HTR-8/SVneo (cell line): ENCODE measurements at regions not wholly inside any gene's neighbourhood (a gene's known extent, or its start where the extent isn't known, plus 50 kb on each side); places are given as distances from the start of the nearest gene placed in this dataset.

Experiments used
- DNase-seq: peaks from one replicate; pipeline ENCODE4 v3.0.0; 2011; ENCODE audit warnings: low spot score, mixed read lengths; ENCODE audit not compliant: insufficient read length
- FAIRE-seq: peaks from 2 replicates; lab custom pipeline; 2011; peaks lifted over from hg19 to GRCh38; lab: Jason Lieb, UNC

DNA sequence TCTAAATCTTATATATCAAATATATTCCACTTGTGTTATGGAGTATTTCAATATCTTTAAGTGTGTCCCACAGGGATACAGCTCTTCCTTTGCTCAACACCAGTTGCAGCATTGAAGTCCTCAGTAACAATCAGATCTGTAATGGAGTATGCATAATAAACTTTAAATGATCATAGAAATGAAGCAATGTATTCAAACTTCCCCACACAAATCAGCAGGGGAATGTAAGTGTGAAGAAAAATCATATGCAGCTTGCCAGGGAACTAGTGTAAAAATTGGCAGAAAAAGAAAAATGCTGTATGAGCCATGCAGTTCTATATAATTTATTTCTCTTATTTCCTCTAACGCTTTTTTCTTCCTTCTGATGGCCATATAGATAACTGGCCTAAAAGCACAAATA is 444.3 kb upstream of the VSTM2A start:
- FAIRE-seq = no peak

DNA sequence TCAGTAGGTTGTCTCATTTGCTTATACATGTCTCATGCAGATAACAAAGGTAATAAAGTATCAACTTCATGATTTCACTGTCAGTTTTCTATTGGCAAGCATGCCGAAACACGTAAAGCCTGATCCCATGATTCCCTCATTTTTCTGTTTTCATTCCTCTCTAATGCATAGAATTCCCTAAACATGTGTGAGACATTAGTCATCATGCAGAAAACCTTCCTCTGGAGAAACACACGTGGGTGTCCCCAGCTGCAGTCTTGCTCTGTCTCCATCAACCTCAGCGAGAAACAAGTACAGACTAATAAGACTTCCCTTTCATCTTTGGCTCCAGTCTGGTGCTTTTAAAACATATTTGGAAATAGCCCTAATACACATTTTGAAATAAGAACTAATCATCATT is 432.7 kb upstream of the VSTM2A start:
- DNase-seq (no peak), FAIRE-seq (no peak)

More for the DNA sequence above, 444.3 kb upstream of the VSTM2A start:
- DNase-seq = no peak

DNA sequence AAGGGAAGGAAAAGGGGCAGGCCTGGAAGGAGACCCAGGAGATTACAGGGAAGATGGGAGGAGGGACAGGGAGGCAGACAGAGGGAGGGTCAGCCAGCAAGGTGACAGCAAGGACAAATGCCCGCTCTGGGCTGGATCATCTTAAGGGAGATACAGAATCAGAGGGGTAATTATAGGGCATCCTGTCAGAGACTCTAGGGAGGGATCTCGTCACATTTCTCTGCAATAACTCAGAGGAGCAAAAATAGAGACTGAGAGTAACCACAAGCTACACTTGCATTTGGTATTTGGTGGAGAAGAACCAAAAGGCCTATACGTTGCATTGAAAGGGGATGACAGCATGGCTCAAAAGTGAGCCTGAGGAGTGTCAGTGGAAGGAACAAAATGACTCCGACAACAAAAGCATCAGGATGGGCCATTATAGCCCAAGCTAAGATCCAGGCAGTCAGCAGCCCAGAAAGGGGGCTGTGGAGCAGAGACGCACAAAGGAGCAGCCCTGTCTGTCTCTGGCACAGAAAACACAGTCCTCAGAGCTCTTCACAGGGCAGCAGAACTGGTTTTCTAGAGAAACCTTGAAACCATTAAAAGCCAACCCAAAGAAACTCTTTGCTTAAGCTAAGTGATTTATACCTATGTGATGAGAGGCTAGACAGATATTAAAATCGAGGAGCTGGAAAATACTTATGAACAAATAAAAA is 430.2 kb upstream of the VSTM2A start:
- DNase-seq (no peak), FAIRE-seq (no peak)

DNA sequence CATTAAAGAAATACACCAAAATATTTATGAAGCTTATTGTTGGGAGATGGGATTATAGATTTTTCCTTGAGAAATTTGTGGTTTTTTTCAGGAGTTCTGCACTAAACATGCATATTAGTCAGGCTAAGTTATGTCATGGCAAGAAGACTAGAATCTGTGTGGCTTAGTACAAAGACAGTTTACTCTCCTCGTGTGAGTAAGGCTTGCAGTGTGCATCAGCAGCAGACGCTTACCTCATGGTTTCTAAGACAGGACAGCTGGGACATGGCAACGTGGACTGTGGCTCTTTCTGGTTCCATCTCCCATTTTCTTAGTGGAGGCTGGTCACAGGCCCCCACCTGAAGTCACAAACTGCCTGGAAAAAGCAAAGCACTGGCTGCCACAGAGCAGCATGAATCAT is 429.6 kb upstream of the VSTM2A start:
- FAIRE-seq (no peak), DNase-seq (no peak)

DNA sequence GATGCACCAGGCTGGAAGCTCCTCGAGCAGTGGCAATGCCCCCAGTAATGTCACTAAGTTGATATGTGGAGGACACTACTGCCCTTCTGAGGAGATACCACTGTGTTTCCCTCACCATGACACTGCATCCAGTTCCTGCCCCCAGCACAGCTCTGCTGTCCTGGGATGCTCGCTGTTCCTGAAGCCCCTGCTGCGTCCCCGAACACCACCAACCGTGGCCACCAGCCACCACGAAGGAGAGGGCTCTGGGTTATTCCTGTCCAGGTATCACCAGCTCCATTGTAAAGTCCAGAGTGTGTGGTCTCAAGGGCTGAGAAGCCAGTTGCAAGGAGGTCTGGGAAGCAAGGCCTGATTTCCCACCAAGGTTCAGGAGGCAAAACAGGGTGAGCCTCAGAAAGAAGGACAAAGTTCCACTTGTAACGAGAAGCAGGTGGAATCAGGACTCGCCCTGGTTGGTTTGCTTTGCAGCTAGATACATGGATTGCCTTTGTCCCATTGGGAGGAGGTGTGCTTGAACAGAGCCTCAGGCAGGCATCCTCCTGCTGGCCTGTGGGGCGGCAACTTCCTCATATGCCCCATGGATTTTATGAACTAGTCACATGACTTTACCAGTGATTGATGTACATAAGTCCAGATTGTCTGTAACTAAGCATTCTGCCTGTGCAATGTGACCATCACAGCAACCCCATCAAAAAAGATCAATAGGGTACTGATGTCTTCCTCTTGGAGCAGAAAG is 427.0 kb upstream of the VSTM2A start:
- no peak for FAIRE-seq

DNA sequence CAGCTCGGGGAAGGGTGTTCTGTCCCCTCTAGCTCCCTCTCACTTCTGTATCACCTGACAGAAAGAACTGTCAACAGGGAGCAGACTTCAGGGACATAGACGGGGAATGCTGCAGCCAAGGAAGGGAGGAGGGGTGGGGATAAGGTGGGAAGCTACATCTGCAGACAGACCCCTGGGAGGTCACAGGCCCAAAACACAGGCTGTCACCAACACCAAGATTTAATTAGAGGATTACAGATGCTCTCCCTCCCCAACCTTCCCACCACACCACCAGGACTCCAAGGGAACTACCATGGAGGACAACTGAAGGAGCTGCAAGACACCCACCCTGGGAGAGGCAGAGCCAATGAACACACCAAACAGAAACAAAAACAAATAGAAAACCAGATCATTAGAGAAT is 425.2 kb upstream of the VSTM2A start:
- no peak for DNase-seq
- FAIRE-seq = no peak

More for the DNA sequence above, 427.0 kb upstream of the VSTM2A start:
- DNase-seq = no peak

DNA sequence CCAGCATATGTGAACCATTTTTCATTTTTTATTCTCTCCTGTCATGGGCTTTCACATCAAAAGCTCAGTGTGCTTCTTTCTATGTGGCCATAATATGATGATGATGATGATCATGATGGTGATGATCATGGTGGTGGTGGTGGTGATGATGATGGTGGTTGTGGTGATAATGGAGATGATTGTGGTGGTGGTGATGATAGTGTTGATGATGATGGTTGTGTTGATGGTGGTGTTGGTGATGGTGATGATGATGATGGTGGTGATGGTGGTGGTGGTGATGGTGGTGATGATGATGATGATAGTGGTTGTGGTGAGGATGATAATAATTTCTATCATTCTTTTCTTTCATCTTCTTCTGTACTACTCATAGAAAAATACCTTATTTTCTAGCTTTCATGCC is 413.1 kb upstream of the VSTM2A start:
- no peak for DNase-seq
- peak; percentile 69 for FAIRE-seq

DNA sequence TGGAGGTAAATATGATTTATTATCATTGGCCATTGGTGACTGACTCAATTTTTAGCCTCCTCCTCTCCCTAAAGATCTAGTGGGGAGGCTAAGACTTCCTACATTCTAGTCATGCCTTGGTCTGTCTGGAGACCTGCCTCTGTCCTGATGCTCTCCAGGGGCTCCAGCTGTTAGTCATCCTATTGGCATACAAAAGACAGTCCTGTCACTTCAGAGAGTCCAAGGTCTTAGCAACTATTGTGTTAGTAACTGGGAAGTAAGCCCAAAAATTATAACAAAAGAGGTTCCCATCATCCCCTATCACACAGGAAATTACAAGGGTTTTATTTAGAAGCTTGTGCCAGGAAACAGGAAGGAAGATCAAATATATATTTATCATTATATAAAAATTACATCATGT is 400.6 kb upstream of the VSTM2A start:
- no peak for DNase-seq
- FAIRE-seq = no peak

DNA sequence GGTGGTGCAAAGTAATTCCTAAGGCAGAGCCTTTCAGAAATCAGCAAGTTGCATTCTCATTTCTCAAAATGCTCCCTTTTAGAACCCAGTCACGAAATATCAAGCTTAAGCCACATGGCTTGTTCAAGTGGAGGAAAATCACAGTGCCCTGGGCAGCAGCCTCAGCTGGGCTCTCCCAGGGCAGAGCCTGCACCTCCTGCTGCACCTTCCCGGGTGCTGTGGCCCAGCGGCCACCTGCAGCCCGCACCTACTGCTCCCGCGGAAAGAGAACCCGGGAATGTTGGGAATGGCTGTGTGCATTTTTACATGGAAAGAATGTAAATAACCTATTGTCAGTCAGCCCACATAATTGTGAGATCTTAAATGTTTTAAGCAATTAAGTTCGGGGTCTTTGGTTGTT is 396.5 kb upstream of the VSTM2A start:
- DNase-seq (no peak), FAIRE-seq (no peak)

DNA sequence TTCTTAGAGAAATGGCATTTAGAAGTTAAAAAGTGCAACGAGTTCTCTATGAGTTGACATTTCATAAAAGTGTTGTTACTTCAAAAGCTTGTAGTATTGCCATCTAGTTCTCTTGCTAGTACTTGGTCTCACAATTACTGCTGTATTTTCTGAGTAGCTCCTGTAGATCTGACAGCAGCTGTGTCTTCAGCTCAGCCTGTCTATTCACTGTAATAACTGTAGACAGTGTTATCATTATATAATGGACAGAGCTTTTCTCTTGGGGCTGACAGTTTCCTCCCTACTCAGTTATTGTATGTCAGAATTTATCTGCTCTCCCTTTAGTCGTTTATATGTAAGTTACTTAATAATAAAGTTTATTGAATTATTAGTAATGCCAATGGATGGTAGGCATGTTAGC is 388.7 kb upstream of the VSTM2A start:
- no peak for DNase-seq
- no peak for FAIRE-seq

DNA sequence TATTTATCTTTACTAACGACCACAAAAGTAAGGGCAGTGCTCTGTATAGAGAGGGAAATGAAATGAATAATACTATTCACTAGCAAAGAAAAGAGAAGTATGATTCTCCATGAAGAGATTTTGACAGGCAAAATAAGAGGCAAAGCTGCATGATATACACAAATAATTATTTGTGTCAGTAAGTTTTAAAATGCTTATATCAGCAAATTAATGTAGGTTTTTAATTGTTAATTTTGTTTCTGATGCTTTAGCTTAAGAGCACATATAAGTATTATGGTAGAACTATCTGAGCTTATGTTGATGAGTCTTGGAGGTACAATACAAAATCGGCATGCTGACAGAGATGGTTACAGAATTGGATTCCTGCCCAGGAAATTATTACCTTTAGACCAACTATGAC is 383.1 kb upstream of the VSTM2A start:
- DNase-seq (no peak), FAIRE-seq (no peak)

DNA sequence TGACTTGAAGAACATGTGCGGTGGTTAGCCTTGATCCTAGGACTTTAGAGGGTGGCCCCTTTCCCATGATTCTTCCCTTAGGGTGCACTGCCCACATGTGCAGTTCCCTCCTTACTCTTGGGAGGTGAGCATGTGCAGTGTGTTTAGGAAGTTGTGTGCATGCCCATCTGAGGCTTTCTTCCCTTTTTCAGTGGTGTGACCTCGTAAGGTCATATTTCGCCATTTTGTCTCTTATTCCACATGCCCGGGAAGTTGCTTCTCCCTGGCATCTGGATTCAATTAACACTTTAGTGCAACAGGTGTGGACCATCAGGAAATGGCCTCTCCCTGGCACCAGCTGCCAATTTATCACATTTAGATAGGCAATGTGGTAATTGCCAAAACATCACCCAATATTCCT is 380.6 kb upstream of the VSTM2A start:
- DNase-seq (no peak), FAIRE-seq (no peak)

DNA sequence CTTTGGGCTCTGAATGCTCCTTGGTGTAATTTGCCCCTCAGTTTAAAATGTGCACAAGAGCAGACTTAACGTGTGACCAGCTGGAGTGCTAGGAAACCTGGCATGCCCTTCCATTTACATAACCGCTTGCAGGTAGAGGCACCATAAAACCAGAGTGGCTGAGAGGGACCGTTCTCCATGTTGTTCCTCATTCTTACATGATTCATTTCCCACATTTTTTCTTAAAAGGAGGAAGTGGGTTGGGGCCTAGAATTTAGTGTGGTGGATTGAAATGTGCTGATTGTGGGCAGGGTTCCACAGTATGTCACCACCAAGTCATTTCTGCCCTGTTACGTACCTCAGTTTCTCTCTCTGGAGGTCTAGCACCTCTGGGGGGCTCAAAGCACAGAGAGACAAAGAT is 375.8 kb upstream of the VSTM2A start:
- FAIRE-seq (no peak), DNase-seq (no peak)

DNA sequence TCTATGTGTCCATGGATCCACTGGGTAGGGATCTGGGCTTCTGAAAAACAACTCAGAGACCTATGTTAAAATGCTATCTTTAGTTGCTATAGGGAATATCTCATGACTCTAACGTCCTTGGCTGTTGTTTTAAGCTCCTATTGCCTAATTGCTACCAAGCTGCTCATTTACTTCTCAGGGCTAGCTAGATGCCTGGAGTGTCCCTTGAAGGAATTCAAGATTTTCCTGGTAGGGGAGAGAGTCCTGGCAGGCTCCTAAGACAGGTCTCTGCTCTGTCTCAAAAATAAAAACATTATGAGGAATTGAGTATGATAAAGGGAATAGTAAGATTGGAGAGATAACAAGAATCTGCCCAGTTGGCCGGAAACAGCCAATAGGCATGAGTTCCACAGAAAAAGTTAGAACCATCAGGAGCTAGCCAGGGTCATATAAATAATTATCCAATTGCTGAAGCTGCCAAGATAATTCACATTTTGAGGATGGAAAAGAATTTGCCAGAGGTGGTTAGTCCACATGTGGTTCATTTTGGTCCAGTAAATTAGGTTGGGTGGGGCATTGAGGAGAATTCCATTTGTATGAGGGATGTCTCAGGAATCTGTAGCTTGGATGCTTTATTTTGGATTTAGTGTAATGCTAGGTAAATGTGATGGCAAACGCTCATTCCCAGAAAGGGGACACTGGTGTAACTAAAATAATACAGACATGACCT is 362.7 kb upstream of the VSTM2A start:
- no peak for FAIRE-seq
- DNase-seq = no peak

DNA sequence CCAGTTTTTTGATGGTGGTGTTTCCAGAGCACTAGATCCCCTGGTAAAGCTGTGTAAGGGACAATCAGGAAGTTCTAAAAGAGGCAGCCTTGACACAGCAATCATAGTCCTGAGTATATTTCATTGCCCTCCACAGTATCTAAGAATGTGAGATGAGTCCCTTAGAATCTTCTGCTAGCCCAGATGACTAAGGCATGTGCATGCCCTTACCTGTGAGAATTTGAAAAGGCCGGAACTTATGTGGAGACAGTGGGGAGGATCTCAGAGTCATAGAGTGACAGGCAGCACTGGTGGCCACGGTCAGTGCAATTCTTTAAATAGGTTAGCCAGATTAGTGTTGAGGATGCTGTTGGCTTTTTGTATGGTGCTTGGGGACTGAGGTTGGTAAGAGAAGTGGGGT is 361.4 kb upstream of the VSTM2A start:
- DNase-seq = no peak
- FAIRE-seq = no peak

DNA sequence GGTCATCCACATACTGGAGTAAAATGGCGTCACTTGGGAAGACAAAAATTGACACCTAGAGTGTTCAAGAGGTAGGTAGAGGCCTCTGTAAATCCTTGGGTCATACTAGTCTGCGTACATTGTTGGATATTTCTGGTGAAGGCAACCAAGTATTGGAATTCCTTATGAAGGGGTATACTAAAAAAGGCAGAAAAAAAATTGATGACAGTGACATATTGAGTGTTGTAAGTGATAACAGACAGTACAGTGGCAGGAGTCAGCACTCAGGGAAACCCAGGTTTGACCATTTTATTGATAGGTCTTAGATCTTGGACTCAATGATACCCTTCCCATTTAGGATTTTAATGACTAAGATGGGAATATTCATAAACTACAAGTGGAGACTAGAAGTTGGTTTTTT is 359.1 kb upstream of the VSTM2A start:
- DNase-seq (no peak), FAIRE-seq (no peak)

DNA sequence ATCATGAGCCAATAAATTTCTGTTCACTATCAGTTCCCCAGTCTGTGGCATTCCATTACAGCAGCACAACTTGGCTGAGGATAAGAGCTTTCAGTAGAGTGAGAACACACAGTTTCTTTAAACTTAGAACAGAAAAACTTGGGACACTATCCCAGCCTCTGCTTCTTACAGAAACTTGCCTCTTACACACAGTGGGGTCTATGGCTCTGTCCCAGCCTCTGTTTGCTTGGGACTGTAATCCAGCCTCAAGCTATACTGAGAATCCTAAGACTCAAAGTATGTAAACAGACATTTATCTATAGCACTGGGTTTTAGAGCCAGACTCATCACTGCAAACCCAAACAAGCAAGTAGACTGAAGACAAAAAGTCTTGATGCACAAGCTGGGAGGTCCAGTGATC is 355.8 kb upstream of the VSTM2A start:
- no peak for FAIRE-seq
- no peak for DNase-seq

DNA sequence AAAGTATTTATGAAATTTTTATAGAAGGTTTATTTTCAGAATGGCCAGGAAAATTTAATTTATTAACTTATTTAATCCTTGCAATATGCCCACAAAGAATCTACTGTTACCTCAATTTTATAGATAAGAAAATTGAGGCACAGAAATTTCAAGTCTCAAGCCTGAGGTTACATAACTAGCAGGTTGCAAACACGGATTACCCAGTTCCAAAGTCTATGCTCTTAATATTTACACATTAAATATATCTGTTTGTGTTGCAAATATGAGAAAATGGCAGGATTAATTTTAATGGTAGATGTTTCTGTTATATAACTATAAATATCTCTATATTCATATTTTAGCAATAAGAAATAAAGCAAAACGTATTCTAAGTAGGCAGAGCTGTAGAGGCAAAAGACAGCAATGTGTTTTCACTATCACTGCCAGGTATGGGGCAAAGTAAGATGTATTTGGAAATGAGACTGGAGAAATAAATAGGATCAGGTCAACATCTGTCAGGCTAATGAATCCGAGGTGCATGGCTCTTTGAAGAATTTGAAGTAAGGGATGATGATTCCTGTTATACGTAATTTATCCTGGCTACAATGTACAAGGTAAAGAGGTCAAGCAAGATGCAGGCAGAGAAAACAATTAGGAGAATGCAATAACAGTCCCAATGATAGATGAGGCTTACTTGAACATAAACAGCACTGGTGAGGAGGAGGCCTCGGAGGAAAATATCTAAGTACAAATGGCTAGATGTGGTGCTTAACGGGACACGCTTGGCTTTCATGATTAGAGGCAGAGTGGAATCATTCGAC is 354.1 kb upstream of the VSTM2A start:
- DNase-seq = no peak
- FAIRE-seq = no peak

DNA sequence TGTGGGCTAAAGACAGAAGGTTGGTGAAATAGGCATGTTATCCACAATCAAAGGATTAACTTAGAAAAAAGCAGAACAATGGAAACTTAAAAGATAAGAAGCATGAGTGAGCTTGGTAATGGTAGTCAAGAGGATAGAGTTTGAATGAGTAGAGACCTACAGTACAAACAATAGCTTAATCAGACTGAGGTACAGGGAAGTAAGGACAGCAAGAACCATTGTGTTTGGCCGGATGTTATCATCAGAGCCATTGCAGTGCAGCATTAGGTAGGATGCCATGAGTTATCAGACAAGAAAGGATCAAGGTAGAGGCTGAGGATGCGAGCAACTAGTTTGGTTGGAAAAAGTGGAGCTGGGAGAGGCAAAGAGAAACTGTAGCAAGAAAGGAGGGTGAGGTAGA is 353.3 kb upstream of the VSTM2A start:
- FAIRE-seq (no peak), DNase-seq (no peak)

DNA sequence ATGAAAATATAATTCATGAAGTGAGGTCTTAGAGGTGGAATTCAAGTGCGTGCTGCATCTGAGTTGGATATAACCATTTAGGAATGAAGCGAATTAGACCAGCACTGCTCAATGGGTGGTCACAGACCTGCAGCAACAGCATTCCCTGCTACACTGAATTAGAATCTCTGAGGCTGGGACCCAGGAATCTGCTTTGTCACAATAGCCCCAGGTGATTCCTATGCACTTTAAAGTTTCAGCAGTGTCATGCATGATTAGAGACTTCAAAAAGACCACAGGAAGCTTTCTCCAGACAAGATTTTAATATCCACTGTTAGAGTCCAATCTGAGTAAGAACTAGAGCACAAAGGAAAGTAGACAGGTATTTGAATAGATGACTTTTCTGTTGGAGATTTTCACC is 352.8 kb upstream of the VSTM2A start:
- no peak for FAIRE-seq

DNA sequence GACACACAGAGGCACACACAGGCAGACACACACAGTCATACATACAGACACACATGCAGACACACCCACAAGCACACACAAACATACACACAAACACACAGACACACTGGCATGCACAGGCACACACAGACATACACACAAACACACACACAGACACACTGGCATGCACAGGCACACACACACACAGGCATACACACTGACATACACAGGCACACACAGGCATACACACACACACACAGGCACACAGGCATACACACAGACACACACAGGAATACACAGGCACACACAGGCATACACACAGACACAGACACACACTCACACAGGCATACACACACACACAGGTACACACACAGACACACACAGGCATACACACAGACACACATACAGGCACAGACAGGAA is 340.7 kb upstream of the VSTM2A start:
- FAIRE-seq = peak; percentile 97

More for the DNA sequence above, 352.8 kb upstream of the VSTM2A start:
- DNase-seq = no peak

More for the DNA sequence above, 340.7 kb upstream of the VSTM2A start:
- DNase-seq = no peak
